RPMI8226 (cell line): ENCODE measurements at regions not wholly inside any gene's neighbourhood (a gene's known extent, or its start where the extent isn't known, plus 50 kb on each side); places are given as distances from the start of the nearest gene placed in this dataset.

ENCODE experiments used
- DNase-seq: peaks from one replicate; pipeline ENCODE4 v3.0.0-alpha.2; 2015

DNA sequence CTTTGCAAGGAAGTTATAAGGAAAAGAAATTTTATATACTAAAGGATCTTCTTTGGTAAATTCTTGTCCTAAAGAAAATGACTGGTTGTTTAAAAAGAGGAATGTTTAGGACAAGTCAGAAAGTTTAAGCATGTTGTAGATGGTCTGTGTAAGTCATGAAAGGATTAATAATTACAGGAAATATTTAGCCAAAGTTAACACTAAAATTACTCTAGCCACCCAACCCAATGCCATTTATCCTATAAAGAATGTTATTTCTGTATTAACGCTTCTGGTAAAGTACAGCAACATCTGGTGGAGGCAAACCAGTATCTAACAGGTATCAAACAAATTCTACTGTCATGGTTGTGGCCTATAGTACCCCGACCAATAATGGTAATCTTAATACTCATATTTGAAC, 546.9 kb upstream of the PKDCC start:
- no peak for DNase-seq

DNA sequence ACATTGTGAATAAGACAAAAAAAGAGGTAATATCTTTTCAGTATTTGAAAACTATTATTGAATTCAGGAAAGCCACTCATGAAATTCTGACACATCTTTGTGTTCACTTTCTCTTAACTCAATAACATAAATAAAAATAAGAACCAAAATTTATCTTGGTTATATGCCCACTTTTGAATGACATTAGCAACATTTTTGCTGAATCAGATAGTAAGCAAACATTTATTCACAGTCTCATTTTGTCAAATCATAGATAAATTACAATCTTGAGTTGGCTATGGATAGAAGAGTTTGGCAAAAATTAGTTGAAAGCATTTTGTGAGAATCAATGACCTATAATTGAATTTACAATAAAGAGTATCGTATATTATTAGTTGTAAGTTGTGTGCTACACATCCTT, 545.1 kb upstream of the PKDCC start:
- DNase-seq = no peak

DNA sequence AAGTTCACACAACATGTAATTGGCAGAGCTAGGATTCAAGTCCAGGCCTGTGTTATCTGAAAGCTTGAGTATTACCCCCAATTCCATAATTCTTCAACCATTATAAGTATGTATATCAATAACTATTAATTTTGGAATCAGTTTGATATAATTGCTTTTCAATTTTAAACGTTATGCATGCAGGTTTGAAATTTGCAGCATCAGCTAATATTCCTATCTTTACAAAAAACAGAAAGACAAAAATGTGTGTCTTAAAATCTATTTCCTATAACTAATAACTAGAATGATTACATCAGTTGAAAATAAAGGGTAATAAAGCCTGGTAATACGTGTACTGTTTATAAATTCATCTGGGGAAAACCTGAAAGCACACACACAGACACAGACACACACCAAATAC, 543.3 kb upstream of the PKDCC start:
- DNase-seq = no peak

DNA sequence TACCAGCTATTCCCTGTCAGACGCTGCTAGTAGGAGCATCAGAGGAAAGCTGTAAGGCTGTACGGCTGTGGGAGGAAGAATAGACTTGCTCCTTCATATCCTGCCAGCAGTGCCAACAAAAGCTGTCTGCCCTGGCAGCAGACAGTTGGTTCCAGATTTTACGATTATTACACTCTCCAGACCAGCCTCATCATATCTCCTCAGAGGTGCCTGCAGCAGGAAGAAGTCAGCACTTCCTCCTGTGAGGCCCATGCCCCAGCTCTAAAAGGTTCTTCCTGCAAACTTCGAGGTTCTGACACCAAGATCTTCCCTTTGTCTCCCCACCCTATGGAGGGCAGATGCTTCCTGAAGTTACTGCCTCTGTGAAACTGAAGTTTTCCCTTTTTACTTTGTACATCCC, 537.7 kb upstream of the PKDCC start:
- DNase-seq = no peak

DNA sequence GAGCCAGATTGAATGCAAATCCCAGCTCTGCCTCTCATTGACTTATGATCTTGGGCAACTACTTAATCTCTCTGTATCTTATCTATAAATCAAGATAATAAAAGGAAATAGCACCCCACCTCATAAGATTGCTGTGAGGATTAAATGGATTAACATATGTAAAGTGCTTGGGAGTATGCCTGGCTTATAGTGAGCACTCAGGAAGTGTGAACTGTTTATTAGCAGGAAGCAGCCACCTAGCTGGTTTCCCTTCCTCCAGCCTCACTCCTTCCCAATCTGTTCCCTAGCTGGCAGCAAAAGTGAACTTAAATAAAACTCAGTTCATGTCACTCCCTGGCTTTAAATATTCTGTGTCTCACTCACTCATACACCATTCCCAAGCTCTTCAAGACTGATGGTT, 526.6 kb upstream of the PKDCC start:
- no peak for DNase-seq

DNA sequence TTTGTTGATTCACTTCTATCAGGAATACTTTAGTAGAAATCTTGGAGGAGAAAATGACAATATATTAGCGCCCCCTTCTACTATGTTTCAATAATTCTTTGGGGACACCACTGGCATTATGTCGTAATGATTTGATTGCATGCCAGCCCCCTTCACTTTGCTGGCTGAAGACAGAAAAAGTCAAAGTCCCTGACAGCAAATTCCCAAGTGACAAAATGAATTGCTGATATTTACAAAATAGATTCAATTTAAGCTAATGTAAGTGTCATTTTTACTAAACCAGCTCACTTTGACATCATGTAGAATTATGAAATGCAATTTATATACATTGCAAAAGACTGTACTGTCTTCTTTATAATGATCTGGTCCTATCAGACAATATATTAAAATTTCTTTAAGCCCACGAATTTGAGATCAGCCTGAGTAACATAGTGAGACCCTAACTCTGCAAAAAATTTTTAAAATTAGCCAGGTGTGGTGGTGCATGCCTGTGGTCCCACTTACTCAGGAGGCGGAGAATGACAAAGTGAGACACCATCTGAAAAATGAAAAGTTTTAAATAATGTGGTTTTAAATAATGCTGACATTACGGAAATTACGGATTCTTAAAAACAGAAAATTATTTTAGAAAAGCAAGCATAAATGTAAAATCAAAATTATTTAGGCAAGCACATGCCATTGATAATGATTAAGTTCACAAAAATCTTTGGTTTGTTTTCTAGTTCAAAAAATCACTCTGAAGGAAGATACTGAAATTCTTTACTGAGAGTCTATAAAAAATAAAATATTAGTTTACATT, 520.1 kb upstream of the PKDCC start:
- no peak for DNase-seq

DNA sequence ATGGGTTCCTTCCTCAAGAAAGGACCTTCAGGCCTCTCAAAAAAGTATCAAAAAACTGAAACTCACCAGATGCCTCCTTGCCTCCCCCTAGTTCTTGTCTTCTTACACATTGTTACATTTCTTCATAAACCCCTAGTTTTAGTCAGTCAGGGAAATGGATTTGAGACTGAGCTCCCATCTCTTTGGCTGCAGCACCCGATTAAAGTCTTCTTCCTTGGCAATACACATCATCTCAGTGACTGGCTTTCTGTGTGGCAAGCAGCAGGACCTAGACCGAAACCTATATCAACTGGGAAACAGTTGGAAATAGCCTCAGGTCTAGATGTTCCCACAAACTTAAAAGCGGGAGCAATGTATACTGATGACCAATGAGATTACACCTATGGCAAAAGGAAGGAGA, 512.2 kb upstream of the PKDCC start:
- DNase-seq = no peak

DNA sequence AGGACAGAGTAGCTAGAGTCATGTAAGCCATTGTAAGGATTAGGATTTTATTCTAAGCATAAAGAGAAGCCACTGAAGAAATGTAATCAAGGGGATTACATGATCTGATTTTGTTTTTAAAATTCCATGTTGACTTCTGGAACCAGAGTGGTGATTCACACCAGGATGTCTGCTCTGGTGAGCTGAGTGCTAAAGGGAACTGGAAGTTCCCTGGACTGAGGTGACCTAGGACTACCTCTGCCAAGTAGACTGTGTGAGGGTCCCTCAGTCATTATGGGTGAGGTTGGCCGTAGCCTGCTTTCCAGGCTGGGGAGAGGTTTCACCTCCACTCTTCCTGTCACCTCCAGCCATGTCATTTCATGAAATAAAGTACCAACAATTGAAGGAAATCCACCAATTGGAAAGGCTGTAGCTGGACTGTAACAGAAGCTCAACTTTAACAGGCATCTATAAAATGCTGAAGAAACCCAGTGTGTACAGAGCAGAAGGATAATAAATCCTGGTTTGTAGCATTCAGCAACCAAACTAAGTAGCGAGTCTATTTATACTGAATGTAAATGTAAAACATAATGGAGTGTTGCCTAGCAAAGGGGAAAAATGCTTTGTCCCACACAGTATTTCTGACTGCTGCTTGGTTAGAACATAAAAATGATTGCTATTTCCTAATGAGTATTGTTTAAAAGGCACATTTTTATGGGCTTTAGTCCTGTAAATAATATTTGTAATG, 507.4 kb upstream of the PKDCC start:
- no peak for DNase-seq

DNA sequence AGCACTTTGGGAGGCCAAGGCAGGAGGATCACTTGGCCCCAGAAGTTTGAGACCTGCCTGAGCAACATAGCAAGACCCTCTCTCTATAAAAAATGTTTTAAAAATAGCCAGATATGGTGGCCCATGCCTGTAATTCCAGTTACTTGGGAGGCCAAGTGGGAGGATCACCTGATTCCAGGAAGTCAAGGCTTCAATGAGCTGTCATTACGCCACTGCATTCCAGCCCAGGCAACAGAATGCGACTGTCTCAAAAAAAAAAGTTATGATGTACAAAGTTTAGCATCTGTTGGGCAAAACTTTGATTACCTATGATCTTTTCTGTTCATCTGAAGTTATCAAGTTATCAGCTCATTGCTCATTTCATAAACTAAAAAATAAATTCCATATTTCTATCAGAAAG, 504.1 kb upstream of the PKDCC start:
- no peak for DNase-seq

DNA sequence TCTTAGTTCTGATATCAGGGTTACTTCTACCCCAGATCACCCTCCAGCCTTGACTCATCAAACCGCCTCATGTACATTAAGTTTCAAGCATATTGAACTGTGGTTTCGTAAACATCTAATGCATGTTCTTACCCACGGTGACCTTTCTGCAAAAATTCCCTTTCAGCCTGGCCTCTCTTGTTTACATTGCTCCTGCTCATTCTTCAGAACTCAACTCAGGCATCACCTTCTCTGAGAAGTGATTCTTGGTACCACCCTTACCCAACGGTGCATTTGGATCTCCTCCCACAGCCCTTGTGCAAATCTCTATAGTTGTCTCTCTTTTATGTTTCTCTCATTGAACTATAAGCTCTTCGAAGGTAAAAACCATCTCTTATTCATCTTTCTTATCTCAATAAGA, 503.1 kb upstream of the PKDCC start:
- no peak for DNase-seq

DNA sequence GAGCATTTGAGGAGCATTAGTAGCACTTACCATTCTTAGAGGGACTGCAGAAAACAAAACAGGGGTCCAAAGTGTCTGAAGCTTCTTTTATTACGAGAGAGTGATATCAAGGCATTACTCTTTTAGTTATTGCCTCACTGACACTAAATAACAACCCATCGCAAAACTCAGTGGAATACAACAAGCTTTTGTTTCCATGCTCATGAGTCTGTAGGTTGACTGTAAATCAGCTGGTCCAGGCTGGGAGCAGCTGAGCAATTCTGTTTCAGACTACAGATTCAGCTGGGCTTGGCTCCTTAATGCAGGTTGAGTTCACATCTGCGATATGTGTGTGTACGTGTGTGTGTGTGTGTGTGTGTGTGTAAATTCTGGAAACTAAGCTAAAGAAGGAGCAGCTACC, 501.8 kb upstream of the PKDCC start:
- no peak for DNase-seq

DNA sequence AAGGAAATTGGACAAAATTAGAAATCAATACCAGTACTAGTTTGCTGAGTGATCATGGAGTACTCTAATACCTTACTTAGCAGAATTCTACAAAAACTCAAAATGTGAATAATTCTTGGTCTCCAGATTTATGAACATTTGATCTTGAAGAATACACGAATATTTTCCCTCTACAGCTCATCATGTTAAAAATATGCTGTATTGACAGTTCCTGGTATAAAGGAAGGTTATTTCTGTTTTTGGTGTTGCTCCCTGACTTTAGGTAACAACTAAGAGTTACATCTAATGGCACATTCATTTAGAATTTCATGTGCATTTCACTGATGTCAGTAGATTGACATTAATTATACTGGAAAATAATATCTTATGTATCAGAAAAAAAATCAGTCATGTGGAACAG, 479.2 kb upstream of the PKDCC start:
- no peak for DNase-seq

DNA sequence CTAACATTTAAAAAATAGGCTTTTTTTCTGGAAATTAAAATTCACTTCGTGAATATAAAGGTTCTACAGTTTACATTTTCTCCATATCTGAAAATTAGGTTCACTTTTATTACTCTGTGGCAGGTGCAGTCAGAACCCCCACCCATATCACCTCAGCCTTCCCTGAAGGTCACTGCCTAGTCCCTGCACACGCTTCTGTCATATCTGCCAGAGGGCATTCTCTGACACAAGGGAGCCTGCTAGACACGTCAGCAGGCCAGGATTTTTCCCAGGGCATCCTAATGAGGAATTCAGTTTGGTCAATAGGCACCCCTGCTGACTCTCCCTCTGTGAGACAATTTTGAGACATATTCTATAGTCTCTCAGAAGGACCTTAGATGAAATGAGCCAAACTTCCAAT, 475.7 kb upstream of the PKDCC start:
- no peak for DNase-seq

DNA sequence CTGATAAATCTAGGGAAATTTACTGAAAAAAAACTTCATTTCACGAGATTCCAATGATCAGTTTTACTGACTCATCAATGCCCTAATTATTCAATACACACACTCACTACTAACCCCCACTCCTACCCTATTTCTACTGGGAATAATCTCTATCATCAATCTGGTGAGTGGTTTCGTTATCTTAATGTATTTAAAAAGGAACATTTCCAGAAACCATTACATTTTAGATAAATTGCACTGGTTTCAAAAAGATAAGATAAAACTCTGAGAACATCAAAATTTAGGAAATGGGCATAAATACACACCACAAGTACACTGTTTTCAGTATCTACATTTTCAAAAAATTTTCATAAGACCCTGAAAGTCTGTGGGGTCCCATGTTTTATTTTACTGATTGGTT, 471.4 kb upstream of the PKDCC start:
- no peak for DNase-seq

DNA sequence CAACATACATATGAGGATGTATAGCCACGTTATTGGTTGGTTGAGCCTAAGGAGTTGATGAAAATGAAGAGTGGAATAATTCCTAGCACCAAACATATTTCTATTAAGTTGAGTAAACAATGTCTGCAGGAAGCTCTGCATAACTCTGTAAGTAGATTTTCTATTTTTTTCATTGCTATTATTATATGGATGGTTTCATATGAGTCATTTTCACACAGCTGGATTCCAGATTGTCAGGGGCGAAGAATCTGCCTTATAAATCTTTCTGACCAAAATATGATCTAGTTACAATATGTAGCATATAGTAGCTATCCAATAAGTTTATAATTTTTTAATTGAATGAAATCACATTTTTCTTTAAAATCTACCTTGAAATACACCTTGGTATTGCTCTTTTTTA, 468.0 kb upstream of the PKDCC start:
- no peak for DNase-seq

DNA sequence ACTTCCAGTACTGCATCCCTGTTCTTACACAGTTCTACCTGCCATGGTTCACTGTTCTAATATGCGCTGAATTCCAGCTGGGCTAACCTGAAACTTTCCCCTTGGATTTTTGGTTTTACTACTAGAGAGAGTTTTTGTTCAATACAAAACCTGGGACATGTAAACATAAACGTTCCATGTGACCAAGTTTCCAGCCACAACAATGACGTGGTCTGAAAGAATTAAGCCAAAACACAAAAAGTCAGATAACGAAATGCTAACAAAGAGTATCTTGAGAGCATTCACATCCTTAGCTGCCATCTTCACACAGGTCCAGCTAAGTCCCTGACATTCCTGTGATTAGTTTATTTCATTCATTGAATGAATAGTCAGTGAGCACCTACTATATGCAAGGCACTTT, 467.0 kb upstream of the PKDCC start:
- no peak for DNase-seq

DNA sequence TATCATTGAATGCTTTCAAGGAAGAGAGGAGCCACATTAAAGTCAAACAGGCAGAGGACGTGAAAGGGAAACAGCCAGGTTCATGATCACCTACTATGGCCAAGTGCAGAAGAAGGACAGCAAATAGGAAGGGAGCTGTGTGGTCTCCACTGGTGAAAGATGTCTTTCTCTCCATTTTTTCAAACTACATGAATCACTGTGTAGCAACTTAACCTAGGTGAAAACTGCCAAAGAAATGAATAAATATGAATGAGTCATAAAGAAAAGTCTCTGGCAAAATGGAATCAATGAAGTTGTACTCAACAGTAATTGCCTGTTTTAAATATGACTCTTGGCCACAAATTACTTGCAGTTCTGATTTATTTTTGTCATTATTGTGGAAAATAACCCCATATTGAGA, 452.6 kb upstream of the PKDCC start:
- no peak for DNase-seq

DNA sequence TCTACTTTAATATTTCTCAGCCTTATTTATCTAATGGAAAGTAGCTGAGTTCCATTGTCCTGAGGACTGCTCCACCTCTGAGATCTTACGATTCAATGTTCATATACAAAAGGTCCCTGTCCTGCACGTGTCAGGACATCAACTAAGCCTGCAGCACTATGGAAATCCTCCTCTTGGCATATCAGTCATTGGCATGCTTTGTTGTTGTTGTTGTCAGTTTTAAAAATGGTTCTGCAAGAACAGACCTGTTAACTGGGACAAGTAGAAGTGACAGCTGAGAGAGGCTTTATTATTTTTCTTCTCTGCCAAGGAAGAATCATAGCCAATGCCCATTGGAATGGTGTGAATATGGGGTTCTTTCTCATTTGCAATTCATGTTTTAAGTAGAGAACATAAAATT, 450.1 kb upstream of the PKDCC start:
- DNase-seq = no peak

DNA sequence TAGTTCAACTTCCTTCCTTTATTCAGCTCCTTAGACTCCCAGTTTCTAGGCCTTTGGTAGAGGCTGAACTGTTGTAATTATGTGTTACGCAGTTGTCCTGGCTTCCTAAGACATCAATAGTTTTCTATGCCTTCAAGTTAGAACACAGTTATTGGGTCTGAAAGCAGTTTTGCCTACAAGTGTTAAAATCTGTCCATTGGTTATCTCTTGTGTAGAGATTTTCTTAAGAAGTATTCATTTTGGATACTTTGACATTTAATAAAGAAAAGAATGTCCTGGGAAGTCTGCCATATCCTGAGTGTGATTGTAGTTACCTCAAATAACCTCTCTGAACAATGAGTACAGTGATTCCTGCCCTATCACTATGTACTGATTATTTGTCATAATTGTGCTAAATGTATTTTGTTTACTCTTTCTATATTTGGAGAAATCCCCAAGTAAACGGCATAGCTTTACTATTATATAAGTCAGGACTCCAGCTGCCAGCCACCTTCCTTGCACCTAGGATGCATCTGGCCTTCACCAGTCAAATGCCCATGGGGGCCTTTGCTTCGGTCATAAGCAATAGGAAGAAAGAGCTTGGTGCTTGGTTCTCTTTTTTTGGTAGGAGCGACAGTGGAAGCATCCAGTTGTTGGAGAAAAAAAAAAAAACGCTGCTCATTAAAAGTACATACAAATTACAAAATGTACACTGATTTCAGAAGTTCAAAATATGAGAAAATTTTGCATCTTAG, 449.5 kb upstream of the PKDCC start:
- no peak for DNase-seq

DNA sequence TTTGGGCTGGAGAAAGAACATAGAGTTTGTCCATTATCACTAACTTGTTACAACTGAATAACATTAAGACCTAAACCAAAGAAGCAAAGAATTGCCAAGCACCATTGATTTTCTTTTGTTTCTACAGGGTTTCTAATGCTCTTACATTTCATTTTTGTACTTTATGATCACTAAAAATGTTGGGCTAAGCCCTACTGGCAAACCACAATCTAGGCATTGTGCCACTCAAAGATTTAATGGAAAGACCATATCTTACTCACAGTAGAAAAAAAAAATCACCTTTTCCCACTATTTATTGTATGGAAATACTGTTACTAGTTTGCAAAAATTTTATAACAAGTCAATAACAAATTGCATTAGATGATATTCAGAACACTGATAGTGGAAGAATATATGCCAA, 447.4 kb upstream of the PKDCC start:
- DNase-seq = no peak

DNA sequence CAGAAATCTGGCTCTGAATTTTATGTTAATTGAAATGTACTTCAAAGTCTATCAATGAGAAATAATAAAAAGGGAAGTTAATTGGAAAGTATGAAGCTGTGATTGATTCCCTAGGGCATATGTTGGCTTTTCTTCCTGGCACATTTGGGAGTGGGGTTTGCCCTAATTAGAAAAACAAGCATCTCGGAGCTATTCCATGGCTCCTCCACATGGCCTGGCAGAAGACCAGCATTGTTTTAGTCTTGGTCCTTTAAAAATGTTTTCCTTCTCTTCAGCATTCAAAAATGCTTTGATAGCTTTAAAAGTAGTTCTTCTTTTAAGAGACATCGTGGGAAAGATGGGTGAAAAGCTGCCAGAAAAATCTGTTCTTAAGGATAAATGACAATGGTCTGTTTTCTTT, 445.5 kb upstream of the PKDCC start:
- DNase-seq = no peak

DNA sequence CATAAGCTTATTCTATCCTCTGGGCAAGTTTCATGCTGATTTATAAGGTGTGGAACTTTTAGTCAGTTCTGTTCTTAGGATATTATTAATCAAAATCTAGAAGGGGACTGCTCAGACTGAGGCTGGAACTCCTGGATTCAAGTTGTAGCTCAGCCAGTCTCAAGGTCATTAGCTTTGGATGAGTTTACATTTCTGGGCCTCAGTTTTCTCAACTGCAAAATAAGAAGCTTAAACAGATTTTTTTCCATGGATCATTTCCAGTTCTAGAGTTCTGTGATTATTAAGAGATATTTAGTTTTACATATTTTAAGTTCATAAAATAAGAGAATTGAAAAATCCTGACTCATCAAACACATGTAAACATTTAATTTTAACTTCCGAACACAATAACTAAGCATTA, 442.5 kb upstream of the PKDCC start:
- no peak for DNase-seq

DNA sequence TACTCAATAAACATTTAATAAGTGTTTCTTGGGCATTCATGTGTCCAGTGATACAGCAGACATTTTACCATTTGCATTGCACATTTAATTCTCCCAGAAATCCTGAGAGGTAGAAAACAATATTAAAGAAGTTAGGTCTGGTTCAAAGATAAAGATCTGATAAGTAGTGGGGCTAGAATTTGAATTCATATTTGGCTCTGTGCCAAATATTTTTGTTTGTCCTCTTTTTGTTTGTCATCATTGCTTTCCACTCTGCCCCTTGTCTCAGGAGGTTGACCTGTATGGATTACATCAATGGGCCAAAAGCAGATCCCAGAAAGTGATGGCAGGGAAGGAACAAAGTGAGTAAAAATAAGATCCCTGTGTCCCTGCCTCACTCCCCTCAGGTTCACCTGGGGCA, 441.9 kb upstream of the PKDCC start:
- no peak for DNase-seq

DNA sequence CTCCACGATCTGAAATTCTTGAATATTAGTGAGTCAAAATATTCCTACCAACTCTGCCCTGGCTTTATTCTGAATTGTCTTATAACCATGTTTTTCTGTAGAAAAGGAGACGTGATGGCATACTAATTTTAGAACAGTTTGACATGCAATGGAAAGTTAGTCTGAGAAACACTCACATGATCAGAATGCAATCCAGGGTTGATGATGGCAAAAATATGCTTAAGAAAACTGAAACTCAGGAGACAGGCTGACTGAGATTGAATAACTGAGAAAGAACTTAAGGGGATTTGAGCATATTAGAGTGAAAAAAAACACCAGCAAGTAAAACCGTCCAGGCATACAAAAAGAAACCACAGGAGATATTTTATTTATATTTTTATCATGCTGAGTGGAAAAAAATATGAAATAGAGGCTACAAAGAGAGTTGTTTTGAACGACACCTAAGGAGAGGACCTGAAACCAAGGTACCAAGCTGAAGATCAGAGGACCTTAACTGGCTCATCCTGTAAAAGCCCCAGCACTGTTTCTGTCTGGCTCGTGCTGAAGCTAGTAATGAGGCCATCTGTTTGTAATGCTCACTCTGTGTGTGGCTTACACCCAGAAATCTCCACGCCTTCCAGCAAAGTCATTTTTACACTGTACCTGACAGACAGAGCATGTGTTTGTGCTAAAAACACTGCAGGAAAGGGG, 437.2 kb upstream of the PKDCC start:
- DNase-seq = no peak
